Mesendoderm (in vitro differentiated cells): ENCODE measurements at regions not wholly inside any gene's neighbourhood (a gene's known extent, or its start where the extent isn't known, plus 50 kb on each side); places are given as distances from the start of the nearest gene placed in this dataset.

Experiments used
- DNase-seq: peaks from one replicate; pipeline ENCODE4 v3.0.0; 2013
- H2AK5ac ChIP-seq: 2 replicates; pipeline ENCODE4 v1.6.1; 2013; ENCODE audit warnings: low read length, inconsistent platforms
- H2BK120ac ChIP-seq: 2 replicates; pipeline ENCODE4 v1.6.1; 2013; ENCODE audit warnings: low read depth, mild to moderate bottlenecking, low read length, moderate library complexity, mixed read lengths
- H2BK15ac ChIP-seq: replicated peaks from 2 replicates; pipeline ENCODE4 v1.6.1; 2013; ENCODE audit warnings: low read depth, mild to moderate bottlenecking, moderate library complexity
- H2BK5ac ChIP-seq: 2 replicates; pipeline ENCODE4 v1.6.1; 2013; ENCODE audit warnings: low read length, inconsistent platforms
- H3K18ac ChIP-seq: 2 replicates; pipeline ENCODE4 v1.6.1; 2013; ENCODE audit warnings: mild to moderate bottlenecking, low read length, mixed read lengths
- H3K23ac ChIP-seq: one replicate; pipeline ENCODE4 v1.6.1; 2013; ENCODE audit warnings: low read length
- H3K27ac ChIP-seq: 2 replicates; pipeline ENCODE4 v1.5.1; 2013; ENCODE audit warnings: low read depth, mild to moderate bottlenecking, inconsistent platforms, low read length, moderate library complexity
- H3K27me3 ChIP-seq: 2 replicates; pipeline ENCODE4 v1.6.1; 2013; ENCODE audit warnings: low read length, control low read depth, mild to moderate bottlenecking, inconsistent platforms; ENCODE audit not compliant: insufficient read depth, poor library complexity
- H3K36me3 ChIP-seq: 2 replicates; pipeline ENCODE4 v1.6.1; 2013; ENCODE audit warnings: low read length, inconsistent platforms; ENCODE audit not compliant: control insufficient read depth, insufficient read depth
- H3K4ac ChIP-seq: one replicate; pipeline ENCODE4 v1.6.1; 2013; ENCODE audit warnings: low read depth, mild to moderate bottlenecking, low read length, moderate library complexity
- H3K4me1 ChIP-seq: 2 replicates; pipeline ENCODE4 v1.6.1; 2013; ENCODE audit warnings: low read depth, low read length, inconsistent platforms; ENCODE audit not compliant: control insufficient read depth
- H3K4me2 ChIP-seq: 2 replicates; pipeline ENCODE4 v1.6.1; 2013; ENCODE audit warnings: low read length
- H3K4me3 ChIP-seq: 2 replicates; pipeline ENCODE4 v1.5.1; 2013; ENCODE audit warnings: mild to moderate bottlenecking, low read length
- H3K56ac ChIP-seq: one replicate; pipeline ENCODE4 v1.6.1; 2013; ENCODE audit warnings: low read length
- H3K79me1 ChIP-seq: 2 replicates; pipeline ENCODE4 v1.6.1; 2013; ENCODE audit warnings: low read length, inconsistent platforms
- H3K79me2 ChIP-seq: 2 replicates; pipeline ENCODE4 v1.6.1; 2013; ENCODE audit warnings: mild to moderate bottlenecking, low read length; ENCODE audit not compliant: control insufficient read depth, insufficient read depth
- H3K9ac ChIP-seq: 2 replicates; pipeline ENCODE4 v1.6.1; 2013; ENCODE audit warnings: low read length, inconsistent platforms
- H4K5ac ChIP-seq: one replicate; pipeline ENCODE4 v1.6.1; 2013; ENCODE audit warnings: low read length
- H4K8ac ChIP-seq: one replicate; pipeline ENCODE4 v1.6.1; 2013; ENCODE audit warnings: low read depth, mild to moderate bottlenecking, control low read depth, low read length, moderate library complexity
- WGBS: extraction: QIAGEN DNeasy Blood & Tissue Kit; methylation state at CpG from one replicate; pipeline ENCODE4 v1.1.7; 2013; ENCODE audit warnings: low lambda C conversion rate, missing lambda C conversion rate; ENCODE audit not compliant: insufficient coverage; ENCODE audit errors: extremely low coverage; 5-methylcytosine and 5-hydroxymethylcytosine counted together

GRCh38 chrX:42546800-42547199, 231.2 kb downstream of the PPP1R2C start:
- Histone ChIP-seq H3K27me3 (no peaks in the 10 kb centered on the region), H3K4me1 (no peaks in the 10 kb centered on the region), H3K79me1 (no peaks in the 10 kb centered on the region), H3K4me2 (no peak overlapping the region), H3K27ac (no peak overlapping the region), H2BK5ac (no peak overlapping the region), H3K23ac (no peak overlapping the region), H2BK15ac (no peak overlapping the region), H2AK5ac (no peak overlapping the region), H3K18ac (no peak overlapping the region), H3K36me3 (no peaks in the 10 kb centered on the region), H3K79me2 (no peaks in the 10 kb centered on the region), H2BK120ac (no peak overlapping the region), H4K5ac (no peak overlapping the region), H3K4ac (no peak overlapping the region), H3K56ac (no peak overlapping the region), H3K4me3 (no peak overlapping the region), H4K8ac (no peak overlapping the region), H3K9ac (no peak overlapping the region)
- no peak for DNase-seq
- WGBS = no CpG with 5 or more reads among the region's 1 CpG

GRCh38 chrX:42544883-42545282, 233.1 kb downstream of the PPP1R2C start:
- Histone ChIP-seq H3K4me2 (no peak overlapping the region), H4K5ac (no peak overlapping the region), H3K56ac (no peak overlapping the region), H3K4ac (no peak overlapping the region), H3K9ac (no peak overlapping the region), H3K79me1 (no peaks in the 10 kb centered on the region), H3K4me3 (no peak overlapping the region), H2BK15ac (no peak overlapping the region), H3K4me1 (no peaks in the 10 kb centered on the region), H3K18ac (no peak overlapping the region), H3K36me3 (no peaks in the 10 kb centered on the region), H4K8ac (no peak overlapping the region), H3K23ac (no peak overlapping the region), H2BK5ac (no peak overlapping the region), H2BK120ac (no peak overlapping the region), H3K27ac (no peak overlapping the region), H3K79me2 (no peaks in the 10 kb centered on the region), H2AK5ac (no peak overlapping the region), H3K27me3 (no peaks in the 10 kb centered on the region)
- no peak for DNase-seq
- no CpG with 5 or more reads among the region's 2 CpGs for WGBS

GRCh38 chrX:42541554-42541953, 236.4 kb downstream of the PPP1R2C start:
- DNase-seq = no peak
- Histone ChIP-seq H3K27me3 (no peaks in the 10 kb centered on the region), H3K9ac (no peak overlapping the region), H3K18ac (no peak overlapping the region), H2BK15ac (no peak overlapping the region), H3K4me3 (no peak overlapping the region), H3K79me1 (no peaks in the 10 kb centered on the region), H4K8ac (no peak overlapping the region), H3K4me2 (no peak overlapping the region), H3K4ac (no peak overlapping the region), H2BK120ac (no peak overlapping the region), H4K5ac (no peak overlapping the region), H2AK5ac (no peak overlapping the region), H3K56ac (no peak overlapping the region), H3K27ac (no peak overlapping the region), H2BK5ac (no peak overlapping the region), H3K23ac (no peak overlapping the region), H3K36me3 (no peaks in the 10 kb centered on the region), H3K4me1 (no peaks in the 10 kb centered on the region), H3K79me2 (no peaks in the 10 kb centered on the region)

GRCh38 chrX:42540146-42540545, 237.8 kb downstream of the PPP1R2C start:
- no peak overlapping the region for H4K5ac ChIP-seq
- H3K36me3 ChIP-seq = no peaks in the 10 kb centered on the region
- no peak overlapping the region for H4K8ac ChIP-seq
- H3K18ac ChIP-seq = no peak overlapping the region
- H3K4me1 ChIP-seq = no peaks in the 10 kb centered on the region
- no peak overlapping the region for H2AK5ac ChIP-seq
- no peak overlapping the region for H3K27ac ChIP-seq
- H2BK15ac ChIP-seq = no peak overlapping the region
- no peak for DNase-seq
- no peak overlapping the region for H3K9ac ChIP-seq
- no peaks in the 10 kb centered on the region for H3K79me2 ChIP-seq
- H3K23ac ChIP-seq = no peak overlapping the region
- H3K4me3 ChIP-seq = no peak overlapping the region
- no peak overlapping the region for H2BK120ac ChIP-seq
- no peak overlapping the region for H3K4ac ChIP-seq
- no peak overlapping the region for H2BK5ac ChIP-seq
- H3K56ac ChIP-seq = no peak overlapping the region
- no peaks in the 10 kb centered on the region for H3K79me1 ChIP-seq
- H3K4me2 ChIP-seq = no peak overlapping the region
- no peaks in the 10 kb centered on the region for H3K27me3 ChIP-seq

GRCh38 chrX:42538405-42538804, 239.6 kb downstream of the PPP1R2C start:
- no peak overlapping the region for H3K4me3 ChIP-seq
- DNase-seq = no peak
- no peaks in the 10 kb centered on the region for H3K27me3 ChIP-seq
- H3K4ac ChIP-seq = no peak overlapping the region
- H3K56ac ChIP-seq = no peak overlapping the region
- no peak overlapping the region for H2BK5ac ChIP-seq
- H3K79me2 ChIP-seq = no peaks in the 10 kb centered on the region
- no peak overlapping the region for H4K8ac ChIP-seq
- H2AK5ac ChIP-seq = no peak overlapping the region
- H4K5ac ChIP-seq = no peak overlapping the region
- H2BK120ac ChIP-seq = no peak overlapping the region
- H3K4me2 ChIP-seq = no peak overlapping the region
- H3K18ac ChIP-seq = no peak overlapping the region
- H2BK15ac ChIP-seq = no peak overlapping the region
- no peaks in the 10 kb centered on the region for H3K4me1 ChIP-seq
- no peak overlapping the region for H3K27ac ChIP-seq
- no peaks in the 10 kb centered on the region for H3K79me1 ChIP-seq
- H3K23ac ChIP-seq = no peak overlapping the region
- WGBS = no CpG with 5 or more reads among the region's 2 CpGs
- no peak overlapping the region for H3K9ac ChIP-seq
- no peaks in the 10 kb centered on the region for H3K36me3 ChIP-seq

- Histone ChIP-seq H4K8ac (no peak overlapping the region), H3K27ac (no peak overlapping the region), H3K9ac (no peak overlapping the region), H4K5ac (no peak overlapping the region), H2AK5ac (no peak overlapping the region), H2BK15ac (no peak overlapping the region), H3K27me3 (no peaks in the 10 kb centered on the region), H3K79me1 (no peaks in the 10 kb centered on the region), H3K4me1 (no peaks in the 10 kb centered on the region), H3K18ac (no peak overlapping the region), H2BK120ac (no peak overlapping the region), H3K4me3 (no peak overlapping the region), H3K79me2 (no peaks in the 10 kb centered on the region), H2BK5ac (no peak overlapping the region), H3K36me3 (no peaks in the 10 kb centered on the region), H3K4me2 (no peak overlapping the region), H3K4ac (no peak overlapping the region), H3K56ac (no peak overlapping the region), H3K23ac (no peak overlapping the region)
- WGBS = no CpG with 5 or more reads among the region's 3 CpGs
- no peak for DNase-seq
Measured at GRCh38 chrX:42536286-42536685, 241.7 kb downstream of the PPP1R2C start.
